ENCODE measurements at regions not wholly inside any gene's neighbourhood (a gene's known extent, or its start where the extent isn't known, plus 50 kb on each side); places are given as distances from the start of the nearest gene placed in this dataset.

- no peak for ATAC-seq
- TF ChIP-seq CSRNP3 (CRISPR knock-in tag; IDR thresholded peaks at IDR 0.05) (no peak), RARB (CRISPR knock-in tag; IDR thresholded peaks at IDR 0.05) (no peak), OSR1 (CRISPR knock-in tag; IDR thresholded peaks at IDR 0.05) (no peak), GLIS3 (CRISPR knock-in tag; IDR thresholded peaks at IDR 0.05) (no peak), ZNF70 (CRISPR knock-in tag; IDR thresholded peaks at IDR 0.05) (no peak), ISL1 (CRISPR knock-in tag; IDR thresholded peaks at IDR 0.05) (no peak), ZNF565 (CRISPR knock-in tag; conservative IDR thresholded peaks at IDR 0.05; ENCODE audit: low read depth) (no peak)
Measured at GRCh38 chr3:6223572-6223971, 637.3 kb upstream of the GRM7 start.

- TF ChIP-seq TSHZ2 (CRISPR knock-in tag; IDR thresholded peaks at IDR 0.05) (no peak), PPARA (CRISPR knock-in tag; IDR thresholded peaks at IDR 0.05; ENCODE audit: borderline replicate concordance) (no peak), ZC3H10 (CRISPR knock-in tag; IDR thresholded peaks at IDR 0.05) (no peak), PATZ1 (CRISPR knock-in tag; IDR thresholded peaks at IDR 0.05; ENCODE audit: borderline replicate concordance) (no peak), RARB (CRISPR knock-in tag; IDR thresholded peaks at IDR 0.05) (no peak), ZNF565 (CRISPR knock-in tag; conservative IDR thresholded peaks at IDR 0.05; ENCODE audit: low read depth) (no peak), BACH2 (CRISPR knock-in tag; IDR thresholded peaks at IDR 0.05; ENCODE audit: borderline replicate concordance) (no peak), CSDC2 (CRISPR knock-in tag; IDR thresholded peaks at IDR 0.05) (no peak), CREB5 (CRISPR knock-in tag; IDR thresholded peaks at IDR 0.05; ENCODE audit: low read depth) (no peak), ZFP30 (CRISPR knock-in tag; IDR thresholded peaks at IDR 0.05) (no peak), ZFP3 (CRISPR knock-in tag; IDR thresholded peaks at IDR 0.05) (no peak), GLIS3 (CRISPR knock-in tag; IDR thresholded peaks at IDR 0.05) (no peak), ZNF70 (CRISPR knock-in tag; IDR thresholded peaks at IDR 0.05) (no peak), ZNF8 (CRISPR knock-in tag; IDR thresholded peaks at IDR 0.05) (no peak), TCF4 (CRISPR knock-in tag; IDR thresholded peaks at IDR 0.05; ENCODE audit: borderline replicate concordance) (no peak), ISL1 (CRISPR knock-in tag; IDR thresholded peaks at IDR 0.05) (no peak), CSRNP3 (CRISPR knock-in tag; IDR thresholded peaks at IDR 0.05) (no peak), ESRRG (CRISPR knock-in tag; IDR thresholded peaks at IDR 0.05) (no peak)
- no peak for ATAC-seq
Measured at GRCh38 chr3:6228958-6229683, 631.8 kb upstream of the GRM7 start.

- no peak for ATAC-seq
- no peak for TF ChIP-seq GLIS3 (CRISPR knock-in tag; IDR thresholded peaks at IDR 0.05)
- TF ChIP-seq ZC3H10 (CRISPR knock-in tag; IDR thresholded peaks at IDR 0.05): no peak
- no peak for TF ChIP-seq POU6F1 (CRISPR knock-in tag; IDR thresholded peaks at IDR 0.05; ENCODE audit: borderline replicate concordance, low read depth)
- TF ChIP-seq ESRRG (CRISPR knock-in tag; IDR thresholded peaks at IDR 0.05): no peak
- no peak for TF ChIP-seq ZNF565 (CRISPR knock-in tag; conservative IDR thresholded peaks at IDR 0.05; ENCODE audit: low read depth)
- TF ChIP-seq PATZ1 (CRISPR knock-in tag; IDR thresholded peaks at IDR 0.05; ENCODE audit: borderline replicate concordance): no peak
- no peak for TF ChIP-seq ARNTL (CRISPR knock-in tag; IDR thresholded peaks at IDR 0.05; ENCODE audit: borderline replicate concordance, low read depth)
- no peak for TF ChIP-seq ZFP30 (CRISPR knock-in tag; IDR thresholded peaks at IDR 0.05)
- TF ChIP-seq SNAI2 (CRISPR knock-in tag; IDR thresholded peaks at IDR 0.05): no peak
Measured at GRCh38 chr3:6229778-6230410, 631.0 kb upstream of the GRM7 start.
